ENCODE measurements at regions not wholly inside any gene's neighbourhood (a gene's known extent, or its start where the extent isn't known, plus 50 kb on each side); places are given as distances from the start of the nearest gene placed in this dataset.

- H3K9me3 ChIP-seq (ENCODE audit: control insufficient read depth, insufficient read depth, low read length) = no peaks in the 10 kb centered on the region
- H3K4me3 ChIP-seq (ENCODE audit: low read depth, low read length) = no peak overlapping the region
- peaks cover 3% of the 10 kb centered on the region; the same call in 1 of the 2 replicates for H3K27me3 ChIP-seq (ENCODE audit: control insufficient read depth, insufficient read depth, low read length)
- no peak overlapping the region for H3K9ac ChIP-seq (ENCODE audit: low read depth, low read length)
- H3K36me3 ChIP-seq (ENCODE audit: control insufficient read depth, insufficient read depth, low read length) = no peaks in the 10 kb centered on the region
- peaks cover 14% of the 10 kb centered on the region for H3K4me1 ChIP-seq (ENCODE audit: control insufficient read depth, insufficient read depth, low read length)
- no peak overlapping the region for H3K27ac ChIP-seq (ENCODE audit: low read depth, low read length)
Observed at GRCh38 chr3:43857361-43858293, 166.9 kb downstream of the ABHD5 start.

GRCh38 chr3:43858294-43858701 lies 167.6 kb downstream of the ABHD5 start:
- H3K36me3 ChIP-seq (ENCODE audit: control insufficient read depth, insufficient read depth, low read length) = no peaks in the 10 kb centered on the region
- H3K27me3 ChIP-seq (ENCODE audit: control insufficient read depth, insufficient read depth, low read length) = peaks cover 3% of the 10 kb centered on the region; the same call in 1 of the 2 replicates
- peaks cover 14% of the 10 kb centered on the region for H3K4me1 ChIP-seq (ENCODE audit: control insufficient read depth, insufficient read depth, low read length)
- H3K9ac ChIP-seq (ENCODE audit: low read depth, low read length) = no peak overlapping the region
- H3K27ac ChIP-seq (ENCODE audit: low read depth, low read length) = no peak overlapping the region
- no peaks in the 10 kb centered on the region for H3K9me3 ChIP-seq (ENCODE audit: control insufficient read depth, insufficient read depth, low read length)
- no peak overlapping the region for H3K4me3 ChIP-seq (ENCODE audit: low read depth, low read length)

GRCh38 chr3:43859766-43860165 lies 169.0 kb downstream of the ABHD5 start:
- H3K4me1 ChIP-seq (ENCODE audit: control insufficient read depth, insufficient read depth, low read length) = peaks cover 14% of the 10 kb centered on the region
- H3K36me3 ChIP-seq (ENCODE audit: control insufficient read depth, insufficient read depth, low read length) = no peaks in the 10 kb centered on the region
- peaks cover 3% of the 10 kb centered on the region; the same call in 1 of the 2 replicates for H3K27me3 ChIP-seq (ENCODE audit: control insufficient read depth, insufficient read depth, low read length)
- no peaks in the 10 kb centered on the region for H3K9me3 ChIP-seq (ENCODE audit: control insufficient read depth, insufficient read depth, low read length)
- H3K9ac ChIP-seq (ENCODE audit: low read depth, low read length) = no peak overlapping the region
- H3K27ac ChIP-seq (ENCODE audit: low read depth, low read length) = no peak overlapping the region
- no peak overlapping the region for H3K4me3 ChIP-seq (ENCODE audit: low read depth, low read length)

- Histone ChIP-seq H3K36me3 (ENCODE audit: control insufficient read depth, insufficient read depth, low read length) (no peaks in the 10 kb centered on the region), H3K4me3 (ENCODE audit: low read depth, low read length) (no peak overlapping the region), H3K4me1 (ENCODE audit: control insufficient read depth, insufficient read depth, low read length) (peaks cover 9% of the 10 kb centered on the region; the same call in 1 of the 2 replicates), H3K27me3 (ENCODE audit: control insufficient read depth, insufficient read depth, low read length) (no peaks in the 10 kb centered on the region), H3K27ac (ENCODE audit: low read depth, low read length) (no peak overlapping the region), H3K9ac (ENCODE audit: low read depth, low read length) (no peak overlapping the region), H3K9me3 (ENCODE audit: control insufficient read depth, insufficient read depth, low read length) (no peaks in the 10 kb centered on the region)
Observed at GRCh38 chr3:43861635-43862034, 170.9 kb downstream of the ABHD5 start.

- H3K4me3 ChIP-seq (ENCODE audit: low read depth, low read length) = no peak overlapping the region
- peaks cover 9% of the 10 kb centered on the region; the same call in 1 of the 2 replicates for H3K4me1 ChIP-seq (ENCODE audit: control insufficient read depth, insufficient read depth, low read length)
- no peaks in the 10 kb centered on the region for H3K36me3 ChIP-seq (ENCODE audit: control insufficient read depth, insufficient read depth, low read length)
- H3K9me3 ChIP-seq (ENCODE audit: control insufficient read depth, insufficient read depth, low read length) = no peaks in the 10 kb centered on the region
- H3K27ac ChIP-seq (ENCODE audit: low read depth, low read length) = no peak overlapping the region
- H3K27me3 ChIP-seq (ENCODE audit: control insufficient read depth, insufficient read depth, low read length) = no peaks in the 10 kb centered on the region
- H3K9ac ChIP-seq (ENCODE audit: low read depth, low read length) = no peak overlapping the region
Observed at GRCh38 chr3:43862470-43862869, 171.7 kb downstream of the ABHD5 start.

GRCh38 chr3:43862992-43863805 lies 172.5 kb downstream of the ABHD5 start:
- Histone ChIP-seq H3K9ac (ENCODE audit: low read depth, low read length) (no peak overlapping the region), H3K9me3 (ENCODE audit: control insufficient read depth, insufficient read depth, low read length) (no peaks in the 10 kb centered on the region), H3K27me3 (ENCODE audit: control insufficient read depth, insufficient read depth, low read length) (no peaks in the 10 kb centered on the region), H3K36me3 (ENCODE audit: control insufficient read depth, insufficient read depth, low read length) (no peaks in the 10 kb centered on the region), H3K4me1 (ENCODE audit: control insufficient read depth, insufficient read depth, low read length) (peaks cover 2% of the 10 kb centered on the region; the same call in 1 of the 2 replicates), H3K4me3 (ENCODE audit: low read depth, low read length) (no peak overlapping the region), H3K27ac (ENCODE audit: low read depth, low read length) (no peak overlapping the region)

GRCh38 chr3:43863966-43864933 lies 173.5 kb downstream of the ABHD5 start:
- H3K9ac ChIP-seq (ENCODE audit: low read depth, low read length) = no peak overlapping the region
- no peak overlapping the region for H3K27ac ChIP-seq (ENCODE audit: low read depth, low read length)
- no peaks in the 10 kb centered on the region for H3K4me1 ChIP-seq (ENCODE audit: control insufficient read depth, insufficient read depth, low read length)
- H3K9me3 ChIP-seq (ENCODE audit: control insufficient read depth, insufficient read depth, low read length) = no peaks in the 10 kb centered on the region
- no peaks in the 10 kb centered on the region for H3K27me3 ChIP-seq (ENCODE audit: control insufficient read depth, insufficient read depth, low read length)
- H3K36me3 ChIP-seq (ENCODE audit: control insufficient read depth, insufficient read depth, low read length) = no peaks in the 10 kb centered on the region
- H3K4me3 ChIP-seq (ENCODE audit: low read depth, low read length) = no peak overlapping the region

GRCh38 chr3:43865351-43865750 lies 174.6 kb downstream of the ABHD5 start:
- no peaks in the 10 kb centered on the region for H3K9me3 ChIP-seq (ENCODE audit: control insufficient read depth, insufficient read depth, low read length)
- H3K36me3 ChIP-seq (ENCODE audit: control insufficient read depth, insufficient read depth, low read length) = no peaks in the 10 kb centered on the region
- no peak overlapping the region for H3K27ac ChIP-seq (ENCODE audit: low read depth, low read length)
- no peaks in the 10 kb centered on the region for H3K27me3 ChIP-seq (ENCODE audit: control insufficient read depth, insufficient read depth, low read length)
- peaks cover 6% of the 10 kb centered on the region; the same call in 1 of the 2 replicates for H3K4me1 ChIP-seq (ENCODE audit: control insufficient read depth, insufficient read depth, low read length)
- no peak overlapping the region for H3K9ac ChIP-seq (ENCODE audit: low read depth, low read length)
- no peak overlapping the region for H3K4me3 ChIP-seq (ENCODE audit: low read depth, low read length)

GRCh38 chr3:43865887-43866528 lies 175.3 kb downstream of the ABHD5 start:
- H3K9ac ChIP-seq (ENCODE audit: low read depth, low read length) = no peak overlapping the region
- no peaks in the 10 kb centered on the region for H3K36me3 ChIP-seq (ENCODE audit: control insufficient read depth, insufficient read depth, low read length)
- peaks cover 8% of the 10 kb centered on the region; the same call in 1 of the 2 replicates for H3K4me1 ChIP-seq (ENCODE audit: control insufficient read depth, insufficient read depth, low read length)
- no peaks in the 10 kb centered on the region for H3K27me3 ChIP-seq (ENCODE audit: control insufficient read depth, insufficient read depth, low read length)
- no peaks in the 10 kb centered on the region for H3K9me3 ChIP-seq (ENCODE audit: control insufficient read depth, insufficient read depth, low read length)
- no peak overlapping the region for H3K27ac ChIP-seq (ENCODE audit: low read depth, low read length)
- no peak overlapping the region for H3K4me3 ChIP-seq (ENCODE audit: low read depth, low read length)
